SK-N-MC (cell line): ENCODE measurements at regions not wholly inside any gene's neighbourhood (a gene's known extent, or its start where the extent isn't known, plus 50 kb on each side); places are given as distances from the start of the nearest gene placed in this dataset.

Source experiments
- DNase-seq: peaks from one replicate; pipeline ENCODE4 v3.0.0-alpha.2; 2011; ENCODE audit warnings: low read depth, low spot score
- H3K27ac ChIP-seq: fragments of 200-600 bp; sonication (generic); 2 replicates; pipeline ENCODE4 v1.5.1; 2016; ENCODE audit warnings: mixed run types
- H3K36me3 ChIP-seq: fragments of 200-600 bp; sonication (generic); 2 replicates; pipeline ENCODE4 v1.6.1; 2017; ENCODE audit warnings: antibody characterized with exemption, low read length, mixed read lengths; ENCODE audit not compliant: insufficient read depth
- H3K4me3 ChIP-seq: fragments of 200-600 bp; sonication (generic); 2 replicates; pipeline ENCODE4 v1.5.1; 2016
- H3K9ac ChIP-seq: fragments of 200-600 bp; sonication (generic); 2 replicates; pipeline ENCODE4 v1.8.0; 2017; ENCODE audit warnings: mixed run types, mixed read lengths; ENCODE audit not compliant: insufficient read length
- H3K9me3 ChIP-seq: fragments of 200-600 bp; sonication (generic); 2 replicates; pipeline ENCODE4 v1.6.1; 2017; ENCODE audit warnings: low read depth, mild to moderate bottlenecking, antibody characterized with exemption, low read length, moderate library complexity, mixed read lengths
- EZH2 ChIP-seq: fragments of 200-600 bp; sonication (generic); IDR thresholded peaks from one replicate; pipeline ENCODE4 v1.6.1; 2017; ENCODE audit warnings: antibody characterized with exemption
- FOXP2 ChIP-seq: optimal IDR thresholded peaks from 2 replicates; pipeline ENCODE3; 2011; ENCODE audit warnings: mild to moderate bottlenecking, moderate library complexity; ENCODE audit not compliant: insufficient read depth; ENCODE audit errors: extremely low read length, control extremely low read depth
- POLR2AphosphoS5 ChIP-seq: IDR thresholded peaks from 2 replicates; pipeline ENCODE4 v1.6.1; 2012; ENCODE audit warnings: mild to moderate bottlenecking, low read depth, low read length, borderline replicate concordance

GRCh38 chr10:91349381-91349780, 60.8 kb upstream of the HECTD2 start:
- Histone ChIP-seq H3K27ac (no peak overlapping the region), H3K36me3 (no peaks in the 10 kb centered on the region), H3K9ac (no peak overlapping the region), H3K4me3 (no peak overlapping the region), H3K9me3 (no peaks in the 10 kb centered on the region)
- TF ChIP-seq EZH2 (no peak), FOXP2 (no peak), POLR2AphosphoS5 (no peak)
- no peak for DNase-seq

GRCh38 chr10:91350651-91351081, 59.5 kb upstream of the HECTD2 start:
- Histone ChIP-seq H3K27ac (no peak overlapping the region), H3K9me3 (no peaks in the 10 kb centered on the region), H3K9ac (no peak overlapping the region), H3K36me3 (no peaks in the 10 kb centered on the region), H3K4me3 (no peak overlapping the region)
- DNase-seq, result no peak
- TF ChIP-seq EZH2 (no peak), FOXP2 (no peak), POLR2AphosphoS5 (no peak)

DNA sequence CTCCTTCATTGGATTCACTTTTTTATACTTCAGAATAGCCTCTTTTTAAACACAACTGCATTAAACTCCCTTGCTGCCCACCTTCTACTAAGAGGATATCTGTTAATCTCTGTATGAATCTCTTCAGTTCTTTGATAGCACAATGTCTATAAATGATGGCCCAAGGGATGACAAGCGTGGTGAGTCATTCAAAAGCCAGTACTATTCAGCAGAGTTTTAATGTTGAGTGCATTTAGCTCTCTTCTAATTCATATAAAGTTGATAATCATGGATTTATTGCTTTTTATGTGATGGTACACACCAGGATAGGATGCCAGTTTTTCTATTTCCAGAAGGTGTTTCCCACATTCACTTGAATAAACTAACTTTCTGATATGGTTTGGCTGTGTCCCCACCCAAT, 57.4 kb upstream of the HECTD2 start:
- Histone ChIP-seq H3K9me3 (no peaks in the 10 kb centered on the region), H3K4me3 (no peak overlapping the region), H3K27ac (no peak overlapping the region), H3K36me3 (no peaks in the 10 kb centered on the region), H3K9ac (no peak overlapping the region)
- DNase-seq, result no peak
- no peak for TF ChIP-seq POLR2AphosphoS5
- TF ChIP-seq EZH2, result no peak
- no peak for TF ChIP-seq FOXP2

- TF ChIP-seq FOXP2, result no peak
- TF ChIP-seq POLR2AphosphoS5, result no peak
- TF ChIP-seq EZH2, result no peak
- DNase-seq, result no peak
- Histone ChIP-seq H3K27ac (no peak overlapping the region), H3K9me3 (no peaks in the 10 kb centered on the region), H3K9ac (no peak overlapping the region), H3K36me3 (no peaks in the 10 kb centered on the region), H3K4me3 (no peak overlapping the region)
These were observed 55.7 kb upstream of the HECTD2 start for GRCh38 chr10:91354166-91355075.

DNA sequence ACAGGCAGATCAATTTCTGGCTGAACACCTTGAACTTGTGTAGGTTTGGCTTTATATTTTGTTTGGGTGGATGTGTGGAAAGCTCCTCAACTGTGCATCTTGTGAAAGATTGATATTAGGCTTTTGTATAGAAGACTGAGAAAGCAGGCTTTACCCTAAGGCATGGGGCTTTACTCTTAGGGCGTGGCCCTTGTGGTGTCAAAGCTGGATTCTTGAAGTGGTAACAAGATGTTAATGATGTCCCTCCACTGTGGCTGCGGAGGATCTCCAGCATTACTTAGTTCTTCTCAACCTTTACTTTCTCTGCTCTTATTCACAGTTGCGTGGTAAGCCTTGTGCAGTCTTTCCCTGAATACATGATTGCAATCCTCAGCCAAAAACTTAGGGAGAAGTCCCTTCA, 54.1 kb upstream of the HECTD2 start:
- Histone ChIP-seq H3K36me3 (no peaks in the 10 kb centered on the region), H3K9ac (no peak overlapping the region), H3K4me3 (no peak overlapping the region), H3K27ac (no peak overlapping the region), H3K9me3 (no peaks in the 10 kb centered on the region)
- no peak for DNase-seq
- TF ChIP-seq FOXP2, result no peak
- TF ChIP-seq EZH2, result no peak
- no peak for TF ChIP-seq POLR2AphosphoS5

GRCh38 chr10:91357497-91357896, 52.6 kb upstream of the HECTD2 start:
- Histone ChIP-seq H3K4me3 (no peak overlapping the region), H3K9me3 (no peaks in the 10 kb centered on the region), H3K9ac (no peak overlapping the region), H3K36me3 (no peaks in the 10 kb centered on the region), H3K27ac (no peak overlapping the region)
- no peak for DNase-seq
- TF ChIP-seq POLR2AphosphoS5 (no peak), FOXP2 (no peak), EZH2 (no peak)
